NCI-H2171 treated with DMSO at 0.1 percent for 48 hours (cell line): ENCODE measurements at regions not wholly inside any gene's neighbourhood (a gene's known extent, or its start where the extent isn't known, plus 50 kb on each side); places are given as distances from the start of the nearest gene placed in this dataset.

Experiments
- DNase-seq: peaks from one replicate; lab custom pipeline; 2025; lab: John Stamatoyannopoulos, UW

GRCh38 chr10:43820663-43821062 is 172.0 kb upstream of the ZNF32 start:
- DNase-seq, result no peak

- no peak for DNase-seq
Measured at GRCh38 chr10:43819464-43820230, 171.0 kb upstream of the ZNF32 start.

DNA sequence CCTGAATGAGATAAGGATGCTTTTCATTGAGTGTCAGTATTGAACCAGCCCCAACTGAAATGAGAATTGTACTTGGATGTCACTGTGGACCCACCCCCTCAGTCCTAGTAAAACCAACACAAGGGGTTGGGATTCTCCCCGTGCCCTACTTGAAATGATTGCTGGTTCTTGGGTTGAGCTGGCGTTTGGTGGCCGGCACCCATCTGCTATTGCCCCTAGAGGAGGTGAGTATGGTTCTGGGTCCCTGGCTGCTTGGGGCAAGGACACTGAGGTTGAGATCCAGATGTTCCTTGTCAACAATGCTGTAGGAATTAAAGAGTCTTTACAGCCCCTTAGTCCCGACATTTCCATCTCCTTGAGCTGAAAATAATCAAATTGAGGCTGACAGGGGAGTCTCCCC is 170.0 kb upstream of the ZNF32 start:
- no peak for DNase-seq

GRCh38 chr10:43817368-43817767 is 168.7 kb upstream of the ZNF32 start:
- no peak for DNase-seq

DNA sequence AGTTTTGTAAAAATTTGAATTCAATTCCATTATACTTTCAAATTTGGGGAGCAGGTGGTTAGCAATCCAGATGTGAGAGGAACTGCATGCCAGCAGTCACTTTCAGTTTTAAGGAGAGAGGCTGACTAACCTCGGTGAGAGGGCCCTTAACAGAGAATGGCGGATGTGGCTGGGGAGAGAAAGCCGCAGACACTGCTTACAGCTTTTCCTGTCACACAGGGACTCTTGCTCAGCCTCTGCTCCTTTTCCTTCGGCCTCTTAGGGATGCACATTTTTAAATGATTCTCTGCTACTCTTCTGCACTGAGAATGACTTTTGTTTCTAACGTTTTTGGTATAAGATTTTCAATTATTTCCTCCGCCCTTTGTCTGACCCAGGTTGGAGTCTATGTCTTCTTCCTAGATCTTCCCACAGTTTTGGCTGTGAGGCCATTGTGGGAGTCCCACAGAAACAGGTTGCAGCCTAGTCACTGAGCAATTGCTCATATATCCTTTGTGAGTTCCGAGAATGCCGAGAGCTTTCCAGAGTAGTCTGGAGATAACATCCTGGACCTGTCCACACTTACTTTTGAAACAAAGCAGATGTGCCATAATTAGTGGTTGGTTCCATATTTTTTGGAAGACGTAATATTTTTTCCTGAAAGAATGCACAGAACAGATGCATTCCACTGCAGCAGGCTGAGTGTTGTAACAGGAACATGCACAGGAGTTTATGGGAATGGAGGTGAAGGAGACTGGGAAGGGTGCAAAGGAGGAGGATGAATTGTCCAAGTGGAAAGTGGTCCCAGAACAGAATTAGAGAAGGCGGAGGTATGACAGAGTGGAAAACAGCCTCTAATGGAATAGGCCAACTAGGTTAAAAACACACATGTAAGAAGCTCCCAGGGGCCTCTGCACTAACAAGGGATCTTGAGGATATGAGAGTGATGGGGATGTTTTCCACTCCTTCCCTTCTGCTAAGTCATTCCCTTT is 168.0 kb upstream of the ZNF32 start:
- no peak for DNase-seq

DNA sequence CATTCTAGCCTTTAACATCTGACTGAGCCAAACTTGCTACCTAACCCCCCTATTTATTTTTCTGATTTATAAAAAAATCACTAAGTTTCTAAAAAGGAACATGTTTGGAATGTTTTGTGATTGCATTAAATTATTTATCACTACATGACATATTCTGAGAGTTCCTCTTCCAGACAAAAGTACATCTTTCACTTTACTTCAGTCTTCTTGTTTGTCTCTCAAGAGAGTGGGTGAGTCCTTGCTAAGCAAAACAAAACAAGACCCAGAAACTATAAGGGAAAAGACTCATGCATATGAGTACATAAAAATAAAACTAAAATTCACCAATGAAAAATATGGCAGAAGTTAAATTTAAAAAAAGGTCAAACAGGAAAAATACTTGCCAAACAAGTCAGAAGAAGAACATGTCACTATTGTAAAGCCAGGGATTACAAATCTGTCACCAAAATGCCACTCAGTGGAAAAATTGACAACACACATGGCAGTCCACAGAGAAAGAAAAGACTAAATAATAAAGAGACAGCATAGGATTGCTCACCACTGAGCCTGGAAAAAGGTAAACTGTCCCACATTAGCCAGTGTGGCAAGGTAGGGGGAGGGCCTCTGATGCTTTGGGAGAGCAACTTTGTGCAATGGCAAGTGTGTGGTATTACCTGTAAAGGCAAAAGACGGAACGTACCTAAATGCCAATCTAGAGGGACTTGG is 166.7 kb upstream of the ZNF32 start:
- DNase-seq, result no peak

- DNase-seq, result no peak
Measured at GRCh38 chr10:43814663-43815062, 166.0 kb upstream of the ZNF32 start.

- no peak for DNase-seq
Measured at GRCh38 chr10:43811871-43812270, 163.2 kb upstream of the ZNF32 start.

DNA sequence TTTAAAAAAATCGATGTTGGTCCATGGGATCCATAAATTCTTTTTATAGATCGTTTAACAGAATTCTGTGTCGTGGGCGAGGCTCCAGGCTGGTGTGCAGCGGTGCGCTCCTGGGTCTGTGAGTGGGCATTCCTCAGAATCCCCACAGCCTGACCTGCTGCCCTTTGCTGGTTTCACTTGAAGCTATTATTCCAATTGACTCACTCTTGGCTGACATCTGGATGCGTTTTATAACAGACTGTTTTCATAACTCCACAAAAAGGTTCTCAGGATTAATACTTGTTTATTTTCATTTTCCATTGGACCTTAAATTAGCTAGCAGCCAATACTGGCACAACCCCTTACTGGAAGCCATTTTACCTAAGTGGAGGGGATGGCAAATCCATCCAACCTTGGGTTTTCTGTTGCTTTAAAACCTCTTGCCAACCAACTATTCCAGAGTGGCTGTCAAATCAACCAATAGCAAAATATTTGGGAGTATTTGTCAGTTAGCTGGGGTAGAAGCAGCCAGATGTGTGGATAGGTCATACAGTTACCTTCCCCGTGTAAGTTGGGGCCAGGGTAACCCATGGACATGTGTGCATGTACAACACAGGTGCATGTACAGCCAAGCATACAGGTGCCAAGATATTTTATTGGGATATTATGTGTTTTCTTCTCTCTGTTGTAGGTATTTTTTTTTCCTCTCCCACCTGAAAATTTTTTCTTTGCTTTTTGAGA is 160.7 kb upstream of the ZNF32 start:
- DNase-seq, result no peak

DNA sequence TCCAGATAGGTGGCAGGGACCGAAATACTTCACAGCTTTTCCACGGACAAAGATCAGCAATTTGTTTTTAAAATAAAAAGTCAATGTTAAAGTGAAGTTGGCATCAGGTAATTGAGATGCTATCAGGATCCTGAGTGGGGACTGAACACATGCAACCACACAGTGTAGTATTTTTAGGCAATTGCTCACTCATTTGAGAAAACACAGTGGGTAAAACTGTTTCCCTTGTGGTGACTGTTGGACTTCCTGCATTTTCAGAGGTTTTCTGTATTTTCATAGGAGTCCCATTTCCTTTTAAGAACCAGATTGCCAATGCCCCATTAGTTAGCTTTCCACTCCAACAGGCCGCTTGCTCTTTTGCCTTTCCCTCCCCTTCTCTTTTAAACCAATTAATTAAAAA is 159.5 kb upstream of the ZNF32 start:
- no peak for DNase-seq

GRCh38 chr10:43806831-43807640 is 158.4 kb upstream of the ZNF32 start:
- DNase-seq, result no peak

DNA sequence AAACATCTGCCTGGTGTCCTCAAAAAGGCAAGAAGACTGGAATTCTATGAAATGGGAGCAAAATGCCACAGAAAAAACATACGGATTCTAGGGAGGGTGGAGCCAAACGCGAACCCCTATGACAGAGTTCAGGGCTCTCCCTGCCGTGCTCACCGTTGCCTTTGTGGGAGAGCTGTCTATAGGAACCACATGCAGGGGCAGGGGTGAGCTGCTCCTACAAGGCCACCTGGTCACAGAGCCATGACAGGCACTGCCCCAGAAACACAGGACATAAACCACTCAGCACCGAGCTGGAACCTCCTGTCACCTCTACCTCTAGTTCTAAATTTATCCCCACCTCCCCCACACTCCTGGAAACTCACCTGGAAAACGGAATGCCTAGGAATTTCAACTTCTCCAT is 155.1 kb upstream of the ZNF32 start:
- no peak for DNase-seq

DNA sequence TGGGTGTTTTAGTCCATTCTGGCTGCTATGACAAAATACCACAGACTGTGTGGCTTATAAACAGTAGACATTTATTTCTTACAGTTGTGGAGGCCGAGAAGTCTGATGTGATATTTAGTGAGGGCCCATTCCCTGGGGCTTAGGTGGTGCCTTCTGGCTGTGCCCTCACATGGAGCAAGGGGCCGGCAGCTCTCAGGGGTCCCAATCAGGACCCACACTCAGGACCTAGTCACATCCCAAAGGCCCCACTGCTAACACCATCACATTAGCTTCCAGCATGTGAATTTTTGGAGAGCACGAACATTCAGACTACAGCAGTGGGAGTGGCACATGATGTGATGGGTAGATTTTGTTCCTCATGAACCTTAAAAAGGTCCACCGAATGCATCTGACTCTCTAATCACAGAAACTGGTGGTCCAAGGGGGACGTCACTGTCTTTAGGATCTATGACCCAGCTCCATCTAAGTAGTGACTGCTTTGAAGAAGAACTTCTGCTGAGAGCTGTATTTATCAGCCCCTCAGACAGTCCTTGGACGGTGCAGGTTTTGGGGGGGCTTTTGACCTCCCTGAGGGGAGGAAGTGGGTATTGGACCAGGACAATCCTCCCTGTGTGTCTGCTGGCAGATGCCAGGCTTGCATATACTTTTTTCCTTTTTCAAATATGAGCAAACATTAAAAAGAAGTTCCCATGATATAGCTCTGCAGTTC is 154.5 kb upstream of the ZNF32 start:
- no peak for DNase-seq

GRCh38 chr10:43801626-43802025 is 152.9 kb upstream of the ZNF32 start:
- no peak for DNase-seq

DNA sequence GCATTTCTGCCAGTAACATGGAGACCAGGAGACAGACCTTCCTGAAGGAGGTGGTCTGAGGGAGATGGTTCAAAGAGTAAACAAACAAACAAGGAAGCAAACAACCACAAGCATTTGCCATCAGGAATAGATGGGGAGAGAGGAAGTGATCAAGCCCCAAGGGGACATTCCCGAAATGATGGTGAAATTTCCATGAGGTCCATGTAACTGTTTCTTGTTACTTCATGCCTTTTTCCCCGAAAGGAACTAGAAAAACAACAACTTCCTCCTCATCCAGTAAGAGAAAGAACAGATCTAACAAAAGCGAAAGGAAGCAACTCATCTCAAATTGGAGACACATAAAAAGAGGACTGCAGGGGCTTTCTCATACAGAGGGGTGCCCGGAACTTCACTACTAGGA is 152.5 kb upstream of the ZNF32 start:
- no peak for DNase-seq

- no peak for DNase-seq
Measured at GRCh38 chr10:43796781-43797180, 148.1 kb upstream of the ZNF32 start.

GRCh38 chr10:43795639-43796038 is 147.0 kb upstream of the ZNF32 start:
- DNase-seq, result no peak

- DNase-seq, result no peak
Measured at GRCh38 chr10:43795093-43795492, 146.4 kb upstream of the ZNF32 start.

GRCh38 chr10:43794181-43794815 is 145.6 kb upstream of the ZNF32 start:
- no peak for DNase-seq

- no peak for DNase-seq
Measured at GRCh38 chr10:43793704-43794103, 145.0 kb upstream of the ZNF32 start.
